Left lung (tissue), 4 donors: ENCODE measurements at regions not wholly inside any gene's neighbourhood (a gene's known extent, or its start where the extent isn't known, plus 50 kb on each side); places are given as distances from the start of the nearest gene placed in this dataset.
"Not testable (repeated sequence)": the region's sequence is repeated elsewhere in the genome, so short reads cannot be mapped to it uniquely, and the experiment has no call there.

Experiments
- ATAC-seq: fragments of 200-7000 bp; cut with Tn5 transposase; one replicate; pipeline ENCODE4 v1.9.1; 2020; ENCODE audit warnings: moderate library complexity
- DNase-seq, 4 donors: peaks; one replicate each; pipeline ENCODE4 v3.0.0-alpha.2; 2013 to 2020
- H3K27ac ChIP-seq, 2 donors: fragments of 200-600 bp; sonication (generic) in 1 of 2; one replicate each; pipeline versions ENCODE4 v1.5.0 to v1.8.0; 2020 to 2021
- H3K27me3 ChIP-seq, 2 donors: fragments of 200-600 bp; sonication (generic) in 1 of 2; one replicate each; pipeline versions ENCODE4 v1.5.0 to v1.8.0; 2020 to 2021
- H3K36me3 ChIP-seq, 2 donors: fragments of 200-600 bp; sonication (generic) in 1 of 2; one replicate each; pipeline versions ENCODE4 v1.5.0 to v1.8.0; 2020 to 2021
- H3K4me1 ChIP-seq, 2 donors: fragments of 200-600 bp; one replicate each; pipeline ENCODE4 v1.8.0; 2021
- H3K4me3 ChIP-seq, 2 donors: fragments of 200-600 bp; sonication (generic) in 1 of 2; one replicate each; pipeline versions ENCODE4 v1.5.0 to v1.8.0; 2020 to 2021; ENCODE audit warnings: mild to moderate bottlenecking in 1 of 2
- H3K9me3 ChIP-seq, 2 donors: fragments of 200-600 bp; sonication (generic) in 1 of 2; one replicate each; pipeline versions ENCODE4 v1.5.0 to v1.8.0; 2020 to 2021
- CTCF ChIP-seq, 2 donors: fragments of 200-600 bp; sonication (generic) in 1 of 2; IDR thresholded peaks; one replicate each; pipeline versions ENCODE4 v1.5.0 to v1.8.0; 2021; ENCODE audit warnings: antibody characterized with exemption in 2 of 2
- intact Hi-C, 2 donors: fragments of 100-400 bp; cut with DNase I; formaldehyde crosslinking; loops; one replicate each; pipeline versions ENCODE4 v1.11.2 to v1.14.2; 2022
- donor health status: DM: no; HTN: yes; CAD: no.
- donor health status: DM: no; HTN: no; CAD: no.

GRCh38 chr5:126280343-126280742 is 142.9 kb upstream of the GRAMD2B start:
- Histone ChIP-seq H3K4me3 (no peak overlapping the region), H3K4me1 (no peaks in the 10 kb centered on the region), H3K9me3 (no peaks in the 10 kb centered on the region), H3K27me3 (no peaks in the 10 kb centered on the region), H3K27ac (no peak overlapping the region), H3K36me3 (no peaks in the 10 kb centered on the region)
- intact Hi-C loops = no loop called here
- DNase-seq = no peak
- no peak for ATAC-seq
- no peak for TF ChIP-seq CTCF (IDR thresholded peaks at IDR 0.05)

- no peak for ATAC-seq
- no peak for TF ChIP-seq CTCF (IDR thresholded peaks at IDR 0.05)
Observed at GRCh38 chr5:126280846-126281245, 142.4 kb upstream of the GRAMD2B start.

GRCh38 chr5:126284977-126285696 is 138.1 kb upstream of the GRAMD2B start:
- Histone ChIP-seq H3K4me1 (no peaks in the 10 kb centered on the region), H3K36me3 (no peaks in the 10 kb centered on the region), H3K4me3 (no peak overlapping the region), H3K27ac (no peak overlapping the region), H3K9me3 (no peaks in the 10 kb centered on the region), H3K27me3 (no peaks in the 10 kb centered on the region)
- TF ChIP-seq CTCF (IDR thresholded peaks at IDR 0.05) = no peak
- intact Hi-C loops = no loop called here
- DNase-seq = no peak
- no peak for ATAC-seq

More at GRCh38 chr5:126280846-126281245, 142.4 kb upstream of the GRAMD2B start:
- no peak overlapping the region for H3K27ac ChIP-seq
- no peak for DNase-seq
- no peaks in the 10 kb centered on the region for H3K4me1 ChIP-seq
- no peak overlapping the region for H3K4me3 ChIP-seq
- no peaks in the 10 kb centered on the region for H3K9me3 ChIP-seq
- intact Hi-C loops = no loop called here
- no peaks in the 10 kb centered on the region for H3K36me3 ChIP-seq
- H3K27me3 ChIP-seq = no peaks in the 10 kb centered on the region

- DNase-seq, H3K27ac ChIP-seq, H3K36me3 ChIP-seq, H3K4me1 ChIP-seq, H3K27me3 ChIP-seq, H3K9me3 ChIP-seq, H3K4me3 ChIP-seq, ATAC-seq, intact Hi-C loops: not testable (repeated sequence)
Observed at GRCh38 chr5:126296121-126296520, 127.1 kb upstream of the GRAMD2B start.

GRCh38 chr5:126300293-126300692 is 122.9 kb upstream of the GRAMD2B start:
- no peak for DNase-seq
- Histone ChIP-seq H3K4me3 (no peak overlapping the region), H3K36me3 (no peaks in the 10 kb centered on the region), H3K27ac (no peak overlapping the region), H3K9me3 (peaks cover 0 to 4% of the 10 kb centered on the region in 2 donors), H3K27me3 (no peaks in the 10 kb centered on the region), H3K4me1 (no peaks in the 10 kb centered on the region)
- no peak for ATAC-seq
- intact Hi-C loops = no loop called here
- TF ChIP-seq CTCF (IDR thresholded peaks at IDR 0.05) = no peak

- ATAC-seq = no peak
- intact Hi-C loops = no loop called here
- Histone ChIP-seq H3K27ac (no peak overlapping the region), H3K27me3 (no peaks in the 10 kb centered on the region), H3K36me3 (no peaks in the 10 kb centered on the region), H3K9me3 (peaks cover 0 to 6% of the 10 kb centered on the region in 2 donors), H3K4me3 (no peak overlapping the region), H3K4me1 (no peaks in the 10 kb centered on the region)
- no peak for DNase-seq
- TF ChIP-seq CTCF (IDR thresholded peaks at IDR 0.05) = no peak
Observed at GRCh38 chr5:126301056-126301455, 122.2 kb upstream of the GRAMD2B start.
